Liver (tissue), 8 donors: ENCODE measurements at regions not wholly inside any gene's neighbourhood (a gene's known extent, or its start where the extent isn't known, plus 50 kb on each side); places are given as distances from the start of the nearest gene placed in this dataset.

ENCODE experiments used
- DNase-seq: peaks from one replicate; pipeline ENCODE4 v3.0.0-alpha.2; 2017; ENCODE audit warnings: low spot score
- H3K27ac ChIP-seq, 2 donors: one replicate each; pipeline ENCODE4 v1.7.0; 2013; ENCODE audit warnings: inconsistent platforms in 2 of 2, low read length in 2 of 2, control low read depth in 1 of 2, low read depth in 1 of 2, mild to moderate bottlenecking in 1 of 2
- H3K27me3 ChIP-seq, 4 donors: one replicate each; pipeline versions ENCODE4 v1.6.1 to v1.7.0; 2013; ENCODE audit warnings: low read length in 3 of 4, inconsistent platforms in 1 of 4, mild to moderate bottlenecking in 1 of 4, moderate library complexity in 1 of 4; ENCODE audit not compliant: control insufficient read depth in 4 of 4, insufficient read depth in 4 of 4
- H3K36me3 ChIP-seq, 4 donors: one replicate each; pipeline versions ENCODE4 v1.6.1 to v1.7.0; 2013; ENCODE audit warnings: low read length in 3 of 4, mild to moderate bottlenecking in 3 of 4, low read depth in 1 of 4, moderate library complexity in 1 of 4; ENCODE audit not compliant: control insufficient read depth in 4 of 4, insufficient read depth in 3 of 4
- H3K4me1 ChIP-seq, 4 donors: one replicate each; pipeline versions ENCODE4 v1.6.1 to v1.7.0; 2013; ENCODE audit warnings: low read length in 3 of 4, mild to moderate bottlenecking in 3 of 4, moderate library complexity in 1 of 4; ENCODE audit not compliant: control insufficient read depth in 4 of 4, insufficient read depth in 4 of 4
- H3K4me3 ChIP-seq, 3 donors: one replicate each; pipeline versions ENCODE4 v1.6.1 to v1.7.0; 2013; ENCODE audit warnings: low read length in 3 of 3, control low read depth in 1 of 3, low read depth in 1 of 3, mild to moderate bottlenecking in 1 of 3
- H3K9ac ChIP-seq, 2 donors: one replicate each; pipeline ENCODE4 v1.7.0; 2013; ENCODE audit warnings: low read length in 2 of 2, mild to moderate bottlenecking in 2 of 2, moderate library complexity in 2 of 2, control low read depth in 1 of 2, low read depth in 1 of 2
- H3K9me3 ChIP-seq, 4 donors: one replicate each; pipeline versions ENCODE4 v1.6.1 to v1.7.0; 2013; ENCODE audit warnings: low read length in 3 of 4; ENCODE audit not compliant: control insufficient read depth in 4 of 4
- EGR1 ChIP-seq, 2 donors: IDR thresholded peaks; 2 replicates each; pipeline ENCODE4 v1.6.1; 2016 to 2018; ENCODE audit warnings: antibody characterized with exemption in 2 of 2, low read depth in 2 of 2
- FOXA1 ChIP-seq: IDR thresholded peaks from 2 replicates; pipeline ENCODE4 v1.6.1; 2016; ENCODE audit warnings: antibody characterized with exemption
- FOXA2 ChIP-seq: IDR thresholded peaks from 2 replicates; pipeline ENCODE4 v1.6.1; 2016; ENCODE audit warnings: antibody characterized with exemption
- GABPA ChIP-seq, 2 donors: IDR thresholded peaks in 1 of 2; conservative IDR thresholded peaks in 1 of 2; 2 replicates each; pipeline ENCODE4 v1.6.1; 2016; ENCODE audit warnings: antibody characterized with exemption in 2 of 2, mild to moderate bottlenecking in 1 of 2, moderate library complexity in 1 of 2
- HNF4A ChIP-seq, 2 donors: conservative IDR thresholded peaks; 2 replicates each; pipeline ENCODE4 v1.6.1; 2016; ENCODE audit warnings: antibody characterized with exemption in 2 of 2, mild to moderate bottlenecking in 2 of 2
- HNF4G ChIP-seq: IDR thresholded peaks from 2 replicates; pipeline ENCODE4 v1.6.1; 2016; ENCODE audit warnings: antibody characterized with exemption
- JUND ChIP-seq, 2 donors: IDR thresholded peaks; 2 replicates each; pipeline ENCODE4 v1.6.1; 2016; ENCODE audit warnings: antibody characterized with exemption in 2 of 2
- NR2F2 ChIP-seq: IDR thresholded peaks from 2 replicates; pipeline ENCODE4 v1.6.1; 2016; ENCODE audit warnings: antibody characterized with exemption
- RAD21 ChIP-seq, 2 donors: IDR thresholded peaks; 2 replicates each; pipeline ENCODE4 v1.6.1; 2016; ENCODE audit warnings: antibody characterized with exemption in 2 of 2, mild to moderate bottlenecking in 2 of 2
- RXRA ChIP-seq, 2 donors: IDR thresholded peaks; 2 replicates each; pipeline ENCODE4 v1.6.1; 2017 to 2018; ENCODE audit warnings: antibody characterized with exemption in 2 of 2, mild to moderate bottlenecking in 1 of 2
- SP1 ChIP-seq: IDR thresholded peaks from 2 replicates; pipeline ENCODE4 v1.6.1; 2018; ENCODE audit warnings: antibody characterized with exemption, mild to moderate bottlenecking
- TAF1 ChIP-seq: conservative IDR thresholded peaks from 2 replicates; pipeline ENCODE4 v1.6.1; 2016; ENCODE audit warnings: antibody characterized with exemption, mild to moderate bottlenecking
- YY1 ChIP-seq: IDR thresholded peaks from 2 replicates; pipeline ENCODE4 v1.6.1; 2016; ENCODE audit warnings: antibody characterized with exemption, mild to moderate bottlenecking
- WGBS: extraction: QIAGEN DNeasy Blood & Tissue Kit; methylation state at CpG from one replicate; pipeline ENCODE4 v1.1.7; 2013; 5-methylcytosine and 5-hydroxymethylcytosine counted together
- TF ChIP-seq, protein P1 (sequence below): fragments of 150-350 bp; IDR thresholded peaks from 2 replicates; pipeline ENCODE4 v1.5.1; 2017; ENCODE audit warnings: improper control_type of control experiment, low read depth, low read length; ENCODE audit not compliant: missing input control
- TF ChIP-seq, protein P2 (sequence below): IDR thresholded peaks from 2 replicates; pipeline ENCODE4 v1.6.1; 2016; ENCODE audit warnings: antibody characterized with exemption
- TF ChIP-seq, protein P3 (sequence below): IDR thresholded peaks from 2 replicates; pipeline ENCODE4 v1.6.1; 2016; ENCODE audit warnings: antibody characterized with exemption
- TF ChIP-seq, protein P4 (sequence below): IDR thresholded peaks from 2 replicates; pipeline ENCODE4 v1.6.1; 2016; ENCODE audit warnings: antibody characterized with exemption, mild to moderate bottlenecking
- TF ChIP-seq, protein P5 (sequence below): IDR thresholded peaks from 2 replicates; pipeline ENCODE4 v1.6.1; 2016; ENCODE audit warnings: antibody characterized with exemption
- donor health status: healthy.
- donor health status: healthy.
- donor health status: healthy.
- donor health status: healthy.
- donor health status: healthy.

DNA sequence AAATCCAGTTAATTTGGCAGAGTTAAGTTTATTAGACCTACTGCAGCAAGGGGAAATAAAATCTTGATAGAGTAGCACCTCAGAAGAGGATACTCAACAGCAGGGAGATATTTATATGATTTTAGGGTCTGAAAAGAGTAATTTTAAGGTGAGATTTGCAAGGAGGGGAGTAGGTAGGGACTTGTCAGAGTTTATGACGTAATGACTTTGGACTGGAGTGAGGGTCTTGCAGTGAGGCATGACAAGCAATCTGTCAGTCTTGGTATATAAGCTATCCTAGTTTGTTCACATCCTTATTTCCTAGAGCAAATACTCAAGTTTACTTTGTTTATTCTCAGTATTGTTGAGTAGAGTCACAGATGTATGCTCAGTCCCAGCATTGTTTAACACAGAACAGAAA is 722.6 kb downstream of the TLE4 start (continued):
- TF ChIP-seq, protein P1, sequence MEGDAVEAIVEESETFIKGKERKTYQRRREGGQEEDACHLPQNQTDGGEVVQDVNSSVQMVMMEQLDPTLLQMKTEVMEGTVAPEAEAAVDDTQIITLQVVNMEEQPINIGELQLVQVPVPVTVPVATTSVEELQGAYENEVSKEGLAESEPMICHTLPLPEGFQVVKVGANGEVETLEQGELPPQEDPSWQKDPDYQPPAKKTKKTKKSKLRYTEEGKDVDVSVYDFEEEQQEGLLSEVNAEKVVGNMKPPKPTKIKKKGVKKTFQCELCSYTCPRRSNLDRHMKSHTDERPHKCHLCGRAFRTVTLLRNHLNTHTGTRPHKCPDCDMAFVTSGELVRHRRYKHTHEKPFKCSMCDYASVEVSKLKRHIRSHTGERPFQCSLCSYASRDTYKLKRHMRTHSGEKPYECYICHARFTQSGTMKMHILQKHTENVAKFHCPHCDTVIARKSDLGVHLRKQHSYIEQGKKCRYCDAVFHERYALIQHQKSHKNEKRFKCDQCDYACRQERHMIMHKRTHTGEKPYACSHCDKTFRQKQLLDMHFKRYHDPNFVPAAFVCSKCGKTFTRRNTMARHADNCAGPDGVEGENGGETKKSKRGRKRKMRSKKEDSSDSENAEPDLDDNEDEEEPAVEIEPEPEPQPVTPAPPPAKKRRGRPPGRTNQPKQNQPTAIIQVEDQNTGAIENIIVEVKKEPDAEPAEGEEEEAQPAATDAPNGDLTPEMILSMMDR = no peak
- TF ChIP-seq HNF4A (conservative IDR thresholded peaks at IDR 0.05) (no peak), RXRA (IDR thresholded peaks at IDR 0.05) (no peak), RAD21 (IDR thresholded peaks at IDR 0.05) (no peak), YY1 (no peak), FOXA2 (no peak), SP1 (no peak)

DNA sequence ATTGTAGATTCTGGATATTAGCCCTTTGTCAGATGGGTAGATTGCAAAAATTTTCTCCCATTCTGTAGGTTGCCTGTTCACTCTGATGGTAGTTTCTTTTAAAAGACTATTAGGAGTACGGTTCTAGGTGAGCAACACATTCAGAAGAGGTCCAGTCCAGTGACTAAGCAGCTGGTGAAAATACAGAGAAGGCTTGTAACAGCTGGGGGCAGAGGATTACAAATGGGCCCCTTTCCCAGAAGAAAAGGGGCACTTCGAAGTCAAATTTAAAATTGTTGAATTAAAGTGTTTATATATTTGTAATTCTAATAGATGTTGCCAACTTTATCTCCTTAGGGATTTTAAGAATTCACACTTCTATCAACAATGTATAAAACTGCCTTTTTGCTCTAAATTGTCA is 720.5 kb downstream of the TLE4 start:
- no peaks in the 10 kb centered on the region for H3K36me3 ChIP-seq
- WGBS = 68% methylated on average over 2 of the region's 2 CpGs
- H3K27ac ChIP-seq = no peak overlapping the region
- no peaks in the 10 kb centered on the region for H3K9me3 ChIP-seq
- no peak for TF ChIP-seq SP1
- TF ChIP-seq HNF4A (conservative IDR thresholded peaks at IDR 0.05) = no peak
- no peak for TF ChIP-seq GABPA (IDR thresholded peaks at IDR 0.05 in 1 of 2, conservative IDR thresholded peaks at IDR 0.05 in 1 of 2)
- TF ChIP-seq HNF4G = no peak
- no peak for TF ChIP-seq NR2F2
- TF ChIP-seq FOXA1 = no peak
- TF ChIP-seq YY1 = no peak
- TF ChIP-seq, protein P2, sequence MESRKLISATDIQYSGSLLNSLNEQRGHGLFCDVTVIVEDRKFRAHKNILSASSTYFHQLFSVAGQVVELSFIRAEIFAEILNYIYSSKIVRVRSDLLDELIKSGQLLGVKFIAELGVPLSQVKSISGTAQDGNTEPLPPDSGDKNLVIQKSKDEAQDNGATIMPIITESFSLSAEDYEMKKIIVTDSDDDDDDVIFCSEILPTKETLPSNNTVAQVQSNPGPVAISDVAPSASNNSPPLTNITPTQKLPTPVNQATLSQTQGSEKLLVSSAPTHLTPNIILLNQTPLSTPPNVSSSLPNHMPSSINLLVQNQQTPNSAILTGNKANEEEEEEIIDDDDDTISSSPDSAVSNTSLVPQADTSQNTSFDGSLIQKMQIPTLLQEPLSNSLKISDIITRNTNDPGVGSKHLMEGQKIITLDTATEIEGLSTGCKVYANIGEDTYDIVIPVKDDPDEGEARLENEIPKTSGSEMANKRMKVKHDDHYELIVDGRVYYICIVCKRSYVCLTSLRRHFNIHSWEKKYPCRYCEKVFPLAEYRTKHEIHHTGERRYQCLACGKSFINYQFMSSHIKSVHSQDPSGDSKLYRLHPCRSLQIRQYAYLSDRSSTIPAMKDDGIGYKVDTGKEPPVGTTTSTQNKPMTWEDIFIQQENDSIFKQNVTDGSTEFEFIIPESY = no peak
- TF ChIP-seq RXRA (IDR thresholded peaks at IDR 0.05) = no peak
- TF ChIP-seq EGR1 (IDR thresholded peaks at IDR 0.05; ENCODE audit: low read depth in 2 of 2) = no peak
- TF ChIP-seq TAF1 = no peak
- no peak for TF ChIP-seq RAD21 (IDR thresholded peaks at IDR 0.05)
- TF ChIP-seq, protein P3, sequence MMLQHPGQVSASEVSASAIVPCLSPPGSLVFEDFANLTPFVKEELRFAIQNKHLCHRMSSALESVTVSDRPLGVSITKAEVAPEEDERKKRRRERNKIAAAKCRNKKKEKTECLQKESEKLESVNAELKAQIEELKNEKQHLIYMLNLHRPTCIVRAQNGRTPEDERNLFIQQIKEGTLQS = no peak
- no peak for TF ChIP-seq JUND (IDR thresholded peaks at IDR 0.05)
- TF ChIP-seq, protein P4, sequence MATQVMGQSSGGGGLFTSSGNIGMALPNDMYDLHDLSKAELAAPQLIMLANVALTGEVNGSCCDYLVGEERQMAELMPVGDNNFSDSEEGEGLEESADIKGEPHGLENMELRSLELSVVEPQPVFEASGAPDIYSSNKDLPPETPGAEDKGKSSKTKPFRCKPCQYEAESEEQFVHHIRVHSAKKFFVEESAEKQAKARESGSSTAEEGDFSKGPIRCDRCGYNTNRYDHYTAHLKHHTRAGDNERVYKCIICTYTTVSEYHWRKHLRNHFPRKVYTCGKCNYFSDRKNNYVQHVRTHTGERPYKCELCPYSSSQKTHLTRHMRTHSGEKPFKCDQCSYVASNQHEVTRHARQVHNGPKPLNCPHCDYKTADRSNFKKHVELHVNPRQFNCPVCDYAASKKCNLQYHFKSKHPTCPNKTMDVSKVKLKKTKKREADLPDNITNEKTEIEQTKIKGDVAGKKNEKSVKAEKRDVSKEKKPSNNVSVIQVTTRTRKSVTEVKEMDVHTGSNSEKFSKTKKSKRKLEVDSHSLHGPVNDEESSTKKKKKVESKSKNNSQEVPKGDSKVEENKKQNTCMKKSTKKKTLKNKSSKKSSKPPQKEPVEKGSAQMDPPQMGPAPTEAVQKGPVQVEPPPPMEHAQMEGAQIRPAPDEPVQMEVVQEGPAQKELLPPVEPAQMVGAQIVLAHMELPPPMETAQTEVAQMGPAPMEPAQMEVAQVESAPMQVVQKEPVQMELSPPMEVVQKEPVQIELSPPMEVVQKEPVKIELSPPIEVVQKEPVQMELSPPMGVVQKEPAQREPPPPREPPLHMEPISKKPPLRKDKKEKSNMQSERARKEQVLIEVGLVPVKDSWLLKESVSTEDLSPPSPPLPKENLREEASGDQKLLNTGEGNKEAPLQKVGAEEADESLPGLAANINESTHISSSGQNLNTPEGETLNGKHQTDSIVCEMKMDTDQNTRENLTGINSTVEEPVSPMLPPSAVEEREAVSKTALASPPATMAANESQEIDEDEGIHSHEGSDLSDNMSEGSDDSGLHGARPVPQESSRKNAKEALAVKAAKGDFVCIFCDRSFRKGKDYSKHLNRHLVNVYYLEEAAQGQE = no peak
- TF ChIP-seq FOXA2 = no peak
- TF ChIP-seq, protein P5, sequence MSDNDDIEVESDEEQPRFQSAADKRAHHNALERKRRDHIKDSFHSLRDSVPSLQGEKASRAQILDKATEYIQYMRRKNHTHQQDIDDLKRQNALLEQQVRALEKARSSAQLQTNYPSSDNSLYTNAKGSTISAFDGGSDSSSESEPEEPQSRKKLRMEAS = no peak
- TF ChIP-seq, protein P1 = no peak
- no peak overlapping the region for H3K9ac ChIP-seq
- H3K4me3 ChIP-seq = no peak overlapping the region
- DNase-seq = no peak
- no peaks in the 10 kb centered on the region for H3K4me1 ChIP-seq
- H3K27me3 ChIP-seq = no peaks in the 10 kb centered on the region
